Upper lobe of left lung (tissue), 6 donors: ENCODE measurements at regions not wholly inside any gene's neighbourhood (a gene's known extent, or its start where the extent isn't known, plus 50 kb on each side); places are given as distances from the start of the nearest gene placed in this dataset.

ENCODE experiments used
- ATAC-seq, 2 donors: fragments of 200-7000 bp; cut with Tn5 transposase; one replicate each; pipeline ENCODE4 v1.9.1; 2022; ENCODE audit warnings: mild to moderate bottlenecking in 2 of 2, moderate library complexity in 2 of 2; ENCODE audit not compliant: low FRiP score in 2 of 2
- DNase-seq, 2 donors: peaks; one replicate each; pipeline ENCODE4 v3.0.0-alpha.2; 2019 to 2020
- H3K27ac ChIP-seq, 4 donors: fragments of 200-600 bp; sonication (generic); one replicate each; pipeline ENCODE4 v1.5.1; 2016 to 2019
- H3K27me3 ChIP-seq, 4 donors: fragments of 200-600 bp; sonication (generic); one replicate each; pipeline ENCODE4 v1.5.1; 2017 to 2019
- H3K36me3 ChIP-seq, 4 donors: fragments of 200-600 bp; sonication (generic); one replicate each; pipeline ENCODE4 v1.5.1; 2016 to 2019
- H3K4me1 ChIP-seq, 4 donors: fragments of 200-600 bp; sonication (generic); one replicate each; pipeline ENCODE4 v1.5.1; 2018 to 2019
- H3K4me3 ChIP-seq, 4 donors: fragments of 200-600 bp; sonication (generic); one replicate each; pipeline ENCODE4 v1.5.1; 2017 to 2019; ENCODE audit warnings: mild to moderate bottlenecking in 2 of 4, moderate library complexity in 1 of 4
- H3K9me3 ChIP-seq, 4 donors: fragments of 200-600 bp; sonication (generic); one replicate each; pipeline ENCODE4 v1.5.1; 2018 to 2019
- CTCF ChIP-seq, 6 experiments: fragments of 450-650 bp in 4 of 6; fragments of 200-600 bp in 2 of 6; sonication (generic) in 2 of 6; IDR thresholded peaks; one replicate each; pipeline ENCODE4 v1.5.1; 2016 to 2019; ENCODE audit warnings: antibody characterized with exemption in 6 of 6
- EP300 ChIP-seq, 4 donors: sonication (generic); formaldehyde crosslinking; IDR thresholded peaks; one replicate each; pipeline ENCODE4 v1.5.1; 2017; ENCODE audit warnings: antibody characterized with exemption in 4 of 4, control low read depth in 2 of 4
- POLR2A ChIP-seq, 4 donors: fragments of 450-650 bp; IDR thresholded peaks; one replicate each; pipeline ENCODE4 v1.5.1; 2016 to 2017; ENCODE audit warnings: antibody characterized with exemption in 4 of 4, mild to moderate bottlenecking in 2 of 4
- POLR2AphosphoS5 ChIP-seq, 2 donors: sonication (generic); formaldehyde crosslinking; IDR thresholded peaks; one replicate each; pipeline ENCODE4 v1.5.1; 2017; ENCODE audit warnings: antibody characterized with exemption in 2 of 2
- WGBS, 2 donors: methylation state at CpG; one replicate each; pipeline ENCODE4 v1.1.5; 2017 to 2018; 5-methylcytosine and 5-hydroxymethylcytosine counted together
- donor health status: DM: no; HTN: no; CAD: no; lungs with moderate emphysema.
- donor health status: DM: no; HTN: yes; CAD: no; lungs with severe emphysema.

DNA sequence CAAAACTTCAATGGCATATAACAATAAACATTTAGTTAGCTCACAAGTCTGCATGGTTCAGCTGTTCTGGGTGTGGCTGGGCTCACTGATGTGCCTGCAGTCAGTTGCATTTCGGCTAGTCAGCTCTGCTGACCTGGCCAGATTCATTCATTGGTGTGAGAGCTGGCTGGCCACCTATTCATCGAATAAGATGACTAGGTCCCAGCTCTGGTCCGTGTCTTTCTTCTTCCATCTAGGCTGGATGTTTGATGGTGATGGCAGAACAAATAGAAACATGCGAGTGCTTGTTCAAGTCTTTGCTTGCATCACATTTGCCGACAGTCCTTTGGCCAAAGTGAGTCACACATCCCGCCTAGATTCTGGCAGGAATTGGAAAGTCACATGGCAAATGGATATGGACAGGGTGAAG lies 203.3 kb upstream of the CRY1 start:
- H3K27ac ChIP-seq, result no peak overlapping the region
- H3K36me3 ChIP-seq, result no peaks in the 10 kb centered on the region
- no peak for DNase-seq
- no peaks in the 10 kb centered on the region for H3K4me1 ChIP-seq
- no peak overlapping the region for H3K4me3 ChIP-seq
- peak in 1 of 2 donors; percentile 31 for ATAC-seq
- no peaks in the 10 kb centered on the region for H3K27me3 ChIP-seq
- H3K9me3 ChIP-seq, result no peaks in the 10 kb centered on the region
- TF ChIP-seq POLR2A (IDR thresholded peaks at IDR 0.05) (no peak), EP300 (IDR thresholded peaks at IDR 0.05) (no peak), POLR2AphosphoS5 (IDR thresholded peaks at IDR 0.05) (no peak), CTCF (IDR thresholded peaks at IDR 0.05) (no peak)
- WGBS, 2 donors, result 89 to 90% methylated on average over 4 to 6 of the region's 6 CpGs

DNA sequence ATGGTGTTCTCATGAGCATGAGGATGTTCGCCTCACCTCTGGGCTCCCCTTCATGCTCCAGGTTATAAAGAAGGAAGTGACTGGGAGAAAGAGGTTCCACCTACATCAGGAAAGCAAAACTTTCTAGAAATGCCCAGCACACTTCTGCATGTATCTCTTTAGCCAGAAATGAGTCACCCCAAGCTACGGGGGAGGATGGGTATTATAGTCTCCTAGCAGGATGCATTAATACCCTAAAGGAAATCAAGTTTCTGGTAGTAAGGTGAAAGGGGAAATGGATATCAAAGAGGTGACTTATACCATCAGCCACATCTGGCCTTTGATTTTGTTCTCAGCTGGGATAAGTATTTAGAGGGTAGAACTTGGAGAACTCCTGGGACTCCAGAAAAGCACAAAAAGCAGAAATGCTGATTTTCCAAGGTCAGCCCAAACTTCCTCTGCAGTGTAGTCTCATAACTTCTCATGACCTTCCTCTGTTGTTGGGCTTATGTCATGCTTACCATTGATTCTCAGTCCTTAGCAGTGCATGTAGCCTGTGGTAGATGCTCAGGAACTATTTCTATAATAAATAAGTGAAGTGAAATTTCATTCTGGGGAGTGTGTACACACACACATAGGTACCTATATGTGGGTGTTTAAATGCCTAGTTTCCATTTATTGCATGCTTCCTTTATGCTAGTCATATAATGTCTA lies 209.4 kb upstream of the CRY1 start:
- H3K4me3 ChIP-seq, result no peak overlapping the region
- TF ChIP-seq CTCF (IDR thresholded peaks at IDR 0.05) (no peak), POLR2A (IDR thresholded peaks at IDR 0.05) (no peak), POLR2AphosphoS5 (IDR thresholded peaks at IDR 0.05) (no peak), EP300 (IDR thresholded peaks at IDR 0.05) (no peak)
- no peak for ATAC-seq
- H3K27ac ChIP-seq, result no peak overlapping the region
- H3K4me1 ChIP-seq, result no peaks in the 10 kb centered on the region
- no peaks in the 10 kb centered on the region for H3K36me3 ChIP-seq
- no peaks in the 10 kb centered on the region for H3K9me3 ChIP-seq
- H3K27me3 ChIP-seq, result no peaks in the 10 kb centered on the region
- no peak for DNase-seq
- WGBS, 2 donors, result 82 to 87% methylated on average over 2 of the region's 2 CpGs

DNA sequence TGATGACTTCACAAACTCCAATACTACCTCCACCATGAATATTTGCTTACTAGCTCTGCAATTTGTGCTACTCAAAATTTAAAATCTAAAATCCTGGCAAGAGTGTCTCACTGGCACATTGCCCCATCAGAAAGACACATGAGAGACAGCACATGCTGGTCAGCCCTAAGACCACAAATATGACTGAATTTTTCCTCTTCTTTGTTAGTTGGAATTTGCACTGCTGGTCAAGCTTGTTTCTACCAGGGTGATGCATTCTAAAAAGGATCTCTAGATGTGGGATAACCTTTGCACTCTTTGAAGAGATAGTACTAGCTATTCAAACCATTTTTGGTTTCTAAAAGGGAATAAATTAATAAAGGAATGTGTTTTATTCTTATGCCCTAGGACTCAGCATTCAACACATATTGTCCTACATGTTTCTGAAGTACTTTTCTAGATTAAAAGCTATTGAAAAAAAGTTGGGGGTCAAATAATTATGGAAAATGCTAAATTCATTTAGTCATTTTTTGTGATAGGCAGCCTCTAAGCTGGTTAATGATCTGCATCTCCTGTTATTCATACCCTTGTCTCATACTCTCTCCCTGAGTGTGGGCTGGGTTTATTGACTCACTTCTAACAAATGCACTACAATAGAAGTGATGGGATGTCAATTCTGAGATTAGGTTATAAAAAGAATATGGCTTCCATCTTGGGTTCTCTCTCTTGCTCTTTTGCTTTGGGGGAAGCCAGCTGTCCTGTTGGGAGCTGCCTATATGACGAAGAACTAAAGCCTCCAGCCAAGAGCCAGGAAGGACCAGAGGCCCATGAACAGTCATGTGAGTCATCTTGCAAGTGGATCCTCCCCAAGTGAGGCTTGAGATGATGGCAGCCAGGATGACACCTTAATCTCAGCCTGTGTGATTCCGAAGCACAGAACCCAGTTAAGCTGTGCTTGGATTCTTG lies 211.5 kb upstream of the CRY1 start:
- no peaks in the 10 kb centered on the region for H3K9me3 ChIP-seq
- WGBS, 2 donors, result 92 to 100% methylated on average over 1 to 2 of the region's 2 CpGs
- H3K27me3 ChIP-seq, result no peaks in the 10 kb centered on the region
- no peaks in the 10 kb centered on the region for H3K36me3 ChIP-seq
- H3K4me1 ChIP-seq, result no peaks in the 10 kb centered on the region
- TF ChIP-seq POLR2A (IDR thresholded peaks at IDR 0.05), result no peak
- no peak for TF ChIP-seq CTCF (IDR thresholded peaks at IDR 0.05)
- no peak for TF ChIP-seq POLR2AphosphoS5 (IDR thresholded peaks at IDR 0.05)
- no peak for TF ChIP-seq EP300 (IDR thresholded peaks at IDR 0.05)
- no peak for DNase-seq
- ATAC-seq, result no peak
- no peak overlapping the region for H3K4me3 ChIP-seq
- H3K27ac ChIP-seq, result no peak overlapping the region

DNA sequence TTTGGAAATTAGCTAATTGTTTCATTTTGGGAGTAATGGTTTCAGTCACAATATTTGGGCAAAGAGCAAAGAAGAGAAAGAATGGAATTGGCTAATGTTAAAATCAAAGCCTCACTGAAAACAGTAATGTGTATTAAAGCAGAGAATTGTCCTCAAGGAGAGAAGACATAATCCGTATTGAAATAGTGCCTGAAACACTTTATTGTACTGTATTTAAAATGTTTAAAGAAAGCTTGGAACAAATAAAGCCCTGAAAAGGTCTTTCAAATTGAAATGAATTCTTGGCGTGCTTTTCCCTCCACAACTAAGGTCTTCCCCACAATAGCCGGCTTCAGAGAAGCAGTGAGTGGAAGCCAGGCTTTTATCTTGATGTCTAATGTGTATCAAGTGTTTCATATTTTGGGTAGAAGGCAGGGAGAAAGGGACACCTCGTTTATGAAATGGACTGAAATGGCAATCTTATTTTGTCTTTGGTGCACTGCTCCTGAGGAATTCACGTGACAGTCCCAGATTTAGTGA lies 212.9 kb upstream of the CRY1 start:
- ATAC-seq, result no peak
- Histone ChIP-seq H3K9me3 (no peaks in the 10 kb centered on the region), H3K27ac (no peak overlapping the region), H3K27me3 (no peaks in the 10 kb centered on the region), H3K4me3 (no peak overlapping the region), H3K4me1 (no peaks in the 10 kb centered on the region), H3K36me3 (no peaks in the 10 kb centered on the region)
- TF ChIP-seq POLR2A (IDR thresholded peaks at IDR 0.05), result no peak
- TF ChIP-seq EP300 (IDR thresholded peaks at IDR 0.05), result no peak
- no peak for TF ChIP-seq POLR2AphosphoS5 (IDR thresholded peaks at IDR 0.05)
- no peak for DNase-seq
- WGBS, 2 donors, result 39 to 44% methylated on average over 5 of the region's 5 CpGs

- no peak for DNase-seq
- no peaks in the 10 kb centered on the region for H3K36me3 ChIP-seq
- H3K27ac ChIP-seq, result no peak overlapping the region
- TF ChIP-seq EP300 (IDR thresholded peaks at IDR 0.05) (no peak), CTCF (IDR thresholded peaks at IDR 0.05) (no peak), POLR2AphosphoS5 (IDR thresholded peaks at IDR 0.05) (no peak), POLR2A (IDR thresholded peaks at IDR 0.05) (no peak)
- H3K9me3 ChIP-seq, result no peaks in the 10 kb centered on the region
- ATAC-seq, result no peak
- H3K4me3 ChIP-seq, result no peak overlapping the region
- no peaks in the 10 kb centered on the region for H3K4me1 ChIP-seq
- H3K27me3 ChIP-seq, result no peaks in the 10 kb centered on the region
Observed at GRCh38 chr12:107308310-107308709, 215.0 kb upstream of the CRY1 start.
